Amniotic epithelial cell (primary cell): ENCODE measurements at regions not wholly inside any gene's neighbourhood (a gene's known extent, or its start where the extent isn't known, plus 50 kb on each side); places are given as distances from the start of the nearest gene placed in this dataset.
"Not testable (repeated sequence)": the region's sequence is repeated elsewhere in the genome, so short reads cannot be mapped to it uniquely, and the experiment has no call there.

Source experiments
- DNase-seq: peaks from one replicate; pipeline ENCODE4 v3.0.0-alpha.2; 2010; ENCODE audit warnings: low read depth

DNA sequence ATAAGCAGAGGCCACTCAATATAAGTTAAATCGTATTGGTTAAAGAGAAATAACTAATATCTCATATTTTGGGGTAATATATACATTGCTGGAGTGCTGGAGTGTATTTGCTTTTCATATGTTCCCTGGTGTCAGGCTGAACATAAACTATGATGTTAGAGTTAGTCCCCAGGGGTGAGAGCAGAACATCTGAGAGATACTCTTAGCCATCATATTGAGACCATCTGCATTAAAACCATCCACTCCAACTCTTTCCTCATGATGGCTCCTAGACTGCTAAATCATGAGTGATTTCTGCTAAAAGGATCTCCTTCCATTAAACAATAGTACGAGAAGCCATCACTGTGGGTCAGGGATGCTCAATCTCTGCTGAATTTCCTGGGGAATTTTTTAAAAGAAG is 436.2 kb downstream of the DTWD2 start:
- DNase-seq: no peak

DNA sequence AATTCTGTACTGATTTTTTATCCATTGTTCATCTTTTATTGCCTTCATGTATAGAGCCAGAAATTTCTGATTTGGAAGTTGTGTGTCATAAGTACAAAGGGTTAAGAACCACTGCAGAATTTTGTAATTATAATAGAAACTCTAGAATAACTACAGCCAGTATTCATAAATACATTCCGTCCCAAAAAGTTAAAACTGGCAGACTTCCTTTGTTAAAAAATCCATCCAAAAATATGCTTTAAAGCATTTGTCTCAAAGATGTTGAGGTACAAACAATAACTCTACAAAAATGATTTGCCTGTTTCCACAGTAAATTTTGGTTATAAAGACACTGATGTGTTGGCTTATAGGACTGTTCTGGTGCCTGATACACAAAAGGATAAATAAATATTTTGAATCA is 436.6 kb downstream of the DTWD2 start:
- no peak for DNase-seq

DNA sequence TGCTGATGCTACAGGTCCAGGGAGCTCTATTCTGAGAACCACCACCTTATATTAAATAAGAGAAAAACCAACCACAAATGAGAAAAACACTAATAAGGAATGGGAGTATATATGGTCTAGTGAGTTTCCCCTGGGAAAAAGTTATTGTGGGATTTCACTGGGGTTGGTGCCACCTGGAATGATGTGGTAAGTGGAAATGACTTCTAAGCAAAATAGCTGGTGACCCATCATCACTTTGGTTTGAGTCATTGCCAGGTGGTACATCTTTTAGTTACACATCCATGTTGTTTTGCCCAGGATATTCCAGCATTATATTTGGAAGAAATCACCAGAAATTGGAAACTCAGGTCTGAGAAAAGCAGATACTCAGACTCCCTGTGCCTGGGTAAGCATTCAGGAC is 437.3 kb downstream of the DTWD2 start:
- DNase-seq: no peak

DNA sequence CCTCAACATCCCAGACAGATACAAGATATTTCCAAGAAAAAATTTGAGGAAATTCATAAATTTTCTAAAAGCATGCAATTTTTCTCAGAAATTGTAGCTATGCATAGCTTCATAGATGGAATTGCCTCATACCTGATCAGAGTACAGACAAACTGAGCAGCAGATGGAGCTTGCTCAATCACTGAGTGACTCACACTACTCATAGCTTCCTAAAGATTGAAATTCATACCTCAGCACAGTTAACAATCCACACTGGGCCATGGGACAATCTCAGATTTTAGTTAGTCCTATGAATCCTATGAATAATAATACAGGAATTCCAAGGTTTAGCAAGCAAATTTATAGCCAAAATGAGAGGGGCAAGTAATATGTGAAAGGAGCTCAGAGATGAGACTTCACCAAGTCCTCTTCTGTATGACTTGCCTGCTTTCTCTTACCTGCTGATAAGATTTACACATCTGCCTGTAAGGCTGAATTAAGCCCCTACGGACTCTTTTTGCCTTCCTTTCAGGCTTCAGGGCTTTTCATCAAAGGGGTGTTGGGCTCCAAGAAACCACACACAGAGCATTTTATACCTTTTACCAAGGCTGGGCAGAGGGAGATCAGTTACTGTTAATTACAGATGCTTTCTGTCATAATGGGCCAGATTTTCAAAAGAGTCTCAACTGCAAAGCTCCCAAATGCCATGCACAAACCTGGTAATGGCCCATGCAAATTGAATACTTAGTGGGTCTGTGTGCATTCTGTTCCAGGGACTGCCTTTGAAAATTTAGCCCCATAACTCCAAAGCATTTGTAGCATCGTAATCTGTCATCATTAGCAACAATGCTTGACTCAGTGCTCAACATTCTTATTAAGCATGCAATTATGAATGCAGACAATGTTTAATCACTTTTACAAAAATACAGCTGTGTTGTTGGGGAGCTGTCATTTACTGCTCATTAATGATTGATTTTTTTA is 439.3 kb downstream of the DTWD2 start:
- peak; percentile 40 for DNase-seq

DNA sequence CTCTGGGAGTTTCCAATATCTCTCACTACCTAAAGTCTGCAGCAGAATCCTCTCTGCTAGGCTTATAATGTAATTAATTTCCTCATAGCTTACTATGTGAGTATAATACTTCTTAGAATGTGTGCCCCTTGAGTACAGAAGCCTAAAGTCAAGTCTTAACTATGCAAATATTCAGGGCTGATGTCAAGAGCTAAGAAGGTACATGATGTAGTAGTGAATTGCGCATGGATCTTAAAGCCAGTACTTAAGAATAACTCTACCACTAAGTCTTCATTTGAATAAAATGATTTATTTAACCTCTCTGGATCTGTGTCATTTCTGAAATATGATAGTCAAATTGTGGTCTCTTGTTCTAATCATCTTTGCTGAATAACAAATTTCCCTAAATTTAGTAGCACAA is 442.9 kb downstream of the DTWD2 start:
- DNase-seq: no peak

DNA sequence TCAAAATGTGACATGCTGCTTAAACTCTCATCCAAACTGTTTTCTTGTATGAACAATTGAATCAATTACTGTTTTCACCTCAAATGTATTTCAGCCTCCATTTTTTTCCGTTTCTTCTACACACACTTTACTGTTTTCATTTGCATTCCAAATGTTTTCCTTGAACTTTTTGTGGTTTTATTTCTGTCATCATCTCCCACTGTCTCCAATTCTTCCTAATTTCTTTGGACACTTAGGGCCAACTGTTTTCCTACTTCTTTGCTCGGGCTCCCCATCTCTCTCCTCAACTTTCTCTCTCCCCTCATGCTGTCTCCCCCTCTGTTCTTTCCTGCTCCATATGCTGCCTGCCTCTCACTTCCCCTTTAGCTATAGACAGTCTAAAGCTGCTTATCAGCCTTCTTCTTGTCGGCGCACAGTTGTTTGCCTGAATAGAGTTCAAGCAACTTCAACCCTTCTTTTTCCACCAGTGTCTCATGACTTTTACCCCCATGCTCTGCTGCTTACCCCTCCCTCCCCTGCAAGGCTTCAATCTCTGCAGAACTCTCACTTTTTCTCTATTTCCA is 443.4 kb downstream of the DTWD2 start:
- DNase-seq: no peak

DNA sequence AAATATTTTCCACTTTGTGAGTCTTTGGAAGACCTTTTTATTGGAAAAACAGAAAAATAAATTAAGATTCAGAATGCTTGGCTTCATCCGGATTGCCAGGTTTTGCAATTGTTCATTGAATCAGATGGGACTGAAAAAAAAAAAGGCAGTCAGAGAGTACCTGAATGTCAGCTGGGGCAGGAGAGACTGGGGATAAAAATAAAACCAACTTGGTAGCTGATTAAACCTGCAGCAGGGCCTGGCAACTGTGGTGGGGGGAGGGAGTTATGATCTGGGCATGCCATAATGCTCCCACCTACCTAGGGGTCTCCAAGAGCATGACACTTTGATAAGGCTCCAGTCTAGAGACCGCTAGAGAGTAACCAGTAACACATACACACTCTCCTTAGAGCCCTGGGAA is 454.4 kb downstream of the DTWD2 start:
- DNase-seq: no peak

DNA sequence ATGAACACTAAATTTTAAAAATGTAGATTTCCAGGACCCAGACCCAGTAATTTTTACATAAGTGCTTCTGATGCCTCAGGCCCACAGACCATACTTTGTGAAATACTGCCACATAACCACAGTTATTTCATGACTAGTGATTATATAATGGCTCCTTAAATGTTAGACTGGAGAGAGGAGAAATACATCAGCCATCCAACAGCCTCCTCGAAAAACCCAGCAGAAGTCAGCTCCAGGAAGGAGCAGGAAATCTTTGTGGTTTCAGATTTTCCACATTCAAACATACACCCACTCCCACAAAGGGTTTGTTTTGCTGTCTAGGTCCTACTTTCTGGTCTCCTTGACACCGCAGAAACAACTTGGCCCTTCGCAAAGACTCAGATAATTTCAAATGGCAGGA is 455.2 kb downstream of the DTWD2 start:
- no peak for DNase-seq

DNA sequence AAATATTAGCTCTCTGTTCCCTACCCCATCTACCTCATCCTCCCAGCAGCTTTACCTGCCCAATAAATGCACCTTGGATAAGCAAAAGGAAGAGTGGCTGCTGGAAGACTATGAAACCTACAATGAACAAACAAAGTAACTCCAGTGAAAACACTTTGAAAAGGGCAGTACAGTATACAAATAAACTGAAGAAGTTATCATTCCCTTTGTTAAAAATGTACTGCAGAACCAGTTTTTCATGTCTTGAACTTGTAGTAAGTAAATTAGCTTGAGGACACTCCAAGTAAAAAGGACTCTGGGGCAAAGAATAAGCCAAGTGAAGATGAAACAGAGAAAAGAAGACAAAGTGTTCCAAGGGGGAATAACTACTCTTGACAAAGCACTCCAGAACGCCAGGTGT is 457.1 kb downstream of the DTWD2 start:
- DNase-seq: no peak

DNA sequence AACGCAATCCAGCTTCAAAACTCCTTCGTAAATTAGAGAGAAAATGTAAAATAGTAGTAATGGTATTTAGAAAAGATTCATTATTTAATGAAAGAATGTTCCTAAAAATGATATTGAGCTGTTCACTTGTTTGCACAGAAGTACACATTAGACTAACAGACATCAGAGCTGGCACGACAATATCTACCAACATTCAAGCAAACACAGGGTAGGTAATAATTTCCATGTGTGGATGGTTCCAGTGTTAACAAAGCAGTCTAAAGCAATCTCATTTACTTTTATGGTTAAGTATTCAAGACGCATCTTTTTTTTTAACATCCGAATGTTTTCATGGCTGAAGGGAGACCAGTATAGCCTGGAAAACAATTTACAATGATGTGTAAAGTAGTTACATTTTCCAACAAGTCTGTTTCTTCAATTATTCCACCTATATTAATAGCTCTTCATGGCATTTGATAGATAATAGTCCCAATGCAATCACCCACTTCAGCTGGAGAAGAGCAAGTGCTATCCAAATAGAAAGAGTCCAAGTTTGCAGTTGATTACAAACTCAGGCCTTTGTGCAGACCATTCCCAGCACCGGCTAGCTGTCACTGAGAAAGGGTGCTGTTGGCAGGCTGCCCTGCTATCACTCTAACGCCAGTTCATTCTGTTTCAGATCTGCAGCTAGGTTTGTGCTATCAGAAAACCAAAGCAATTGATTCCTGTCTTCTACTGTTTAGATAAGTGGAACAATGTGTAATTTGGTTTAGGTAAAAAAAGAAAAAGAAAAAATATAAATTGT is 458.8 kb downstream of the DTWD2 start:
- no peak for DNase-seq

DNA sequence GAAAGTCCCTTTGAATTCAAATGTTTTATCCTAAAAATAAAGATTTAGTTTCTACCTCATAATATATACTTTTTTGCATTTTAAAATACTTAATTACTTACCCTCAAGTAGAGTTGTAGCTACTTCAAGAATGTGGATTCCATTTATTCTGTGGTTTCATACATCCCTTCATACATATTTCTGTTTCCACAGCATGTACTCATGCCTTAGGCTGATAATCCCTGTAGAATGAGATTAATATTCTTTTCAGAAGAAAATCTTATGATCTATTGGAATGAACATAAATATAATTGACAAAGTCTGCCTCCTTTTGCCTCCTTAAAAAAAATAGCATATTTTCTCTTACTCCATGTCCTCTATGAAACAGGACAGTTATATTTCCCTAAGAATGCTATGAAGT is 465.7 kb downstream of the DTWD2 start:
- no peak for DNase-seq

DNA sequence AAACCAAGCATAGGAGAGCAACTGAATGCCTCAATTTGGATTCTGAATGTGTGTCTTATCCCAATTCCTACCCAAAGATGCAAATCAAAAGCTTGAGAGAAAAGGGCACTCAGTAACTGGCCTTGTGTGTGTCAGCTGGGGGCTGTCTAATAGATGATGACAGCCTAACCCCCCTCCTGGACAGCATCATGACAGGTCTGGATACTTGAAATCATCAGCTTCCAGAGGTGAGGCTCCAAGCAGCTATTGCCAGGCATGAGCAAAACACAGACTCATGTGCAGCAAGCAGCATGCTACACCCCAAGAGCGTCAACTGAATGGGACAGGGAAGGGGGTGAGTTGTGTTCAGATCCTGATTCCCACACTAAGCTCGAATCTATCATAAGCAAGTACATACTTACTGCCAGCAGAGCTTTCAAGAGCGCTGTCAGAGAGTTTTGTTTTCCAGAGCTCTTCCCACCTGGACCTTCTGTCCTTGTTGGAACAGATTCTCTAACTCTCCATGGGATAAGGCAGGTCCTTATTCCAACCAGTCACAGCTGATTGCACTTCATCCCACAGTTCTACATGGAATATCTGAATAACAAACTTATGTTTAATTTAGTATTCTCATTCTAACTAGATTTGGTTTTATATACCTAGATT is 467.5 kb downstream of the DTWD2 start:
- no peak for DNase-seq

DNA sequence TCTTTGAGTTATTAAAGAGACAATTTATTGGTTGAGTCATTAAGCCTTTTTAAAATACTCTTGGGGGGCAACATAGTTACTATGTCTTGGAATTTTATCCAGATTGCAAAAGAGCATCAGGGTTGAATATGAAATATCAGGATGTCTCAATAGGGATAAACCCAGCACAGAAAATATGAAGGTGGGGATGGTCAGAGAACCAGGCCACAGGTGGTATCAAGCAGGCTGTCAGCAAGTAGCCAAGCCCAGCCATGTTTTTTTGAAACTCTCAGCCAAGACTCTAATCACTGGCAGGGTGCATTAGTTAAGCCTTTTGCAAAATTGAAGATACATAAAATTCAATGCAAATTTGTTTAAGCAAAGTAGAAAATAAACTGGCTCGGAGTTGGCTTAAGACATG is 468.9 kb downstream of the DTWD2 start:
- DNase-seq: no peak

DNA sequence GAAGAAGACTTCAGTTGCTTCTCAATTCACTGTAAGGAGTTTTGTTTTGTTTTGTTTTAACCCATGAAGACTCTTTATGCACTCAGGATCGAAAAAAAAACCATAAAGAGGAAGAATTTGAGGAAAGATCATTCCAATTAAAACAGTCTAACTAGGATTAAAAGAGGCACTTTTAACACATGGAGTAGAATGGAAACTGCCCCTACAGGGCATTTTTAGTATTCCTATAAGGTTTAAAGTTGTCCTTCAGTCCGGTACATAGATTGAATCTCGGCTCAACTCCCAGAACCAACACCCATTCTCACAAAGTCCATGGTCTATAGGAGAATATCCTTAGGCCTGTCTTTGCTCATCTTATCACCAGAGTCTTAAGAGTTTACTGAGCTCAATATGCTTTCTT is 469.6 kb downstream of the DTWD2 start:
- no peak for DNase-seq

DNA sequence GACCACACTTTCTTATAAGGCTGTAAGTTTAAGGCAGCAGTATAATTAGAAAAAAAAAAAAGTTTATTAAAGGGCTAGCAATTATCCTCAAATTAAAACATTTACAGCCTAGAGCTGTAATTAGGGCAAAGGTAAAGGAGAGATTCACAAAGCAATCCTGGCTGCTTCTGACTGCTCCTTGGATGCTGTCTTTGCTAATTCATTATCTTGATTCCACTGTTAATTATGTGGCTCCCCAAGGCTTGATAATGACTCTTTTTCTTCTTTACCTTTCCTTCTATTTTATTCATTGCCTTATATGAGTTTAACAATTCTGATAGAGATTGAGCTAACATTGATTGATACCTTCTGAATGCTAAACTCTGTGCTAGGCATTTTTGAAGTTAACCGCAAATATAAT is 476.5 kb downstream of the DTWD2 start:
- DNase-seq: no peak

DNA sequence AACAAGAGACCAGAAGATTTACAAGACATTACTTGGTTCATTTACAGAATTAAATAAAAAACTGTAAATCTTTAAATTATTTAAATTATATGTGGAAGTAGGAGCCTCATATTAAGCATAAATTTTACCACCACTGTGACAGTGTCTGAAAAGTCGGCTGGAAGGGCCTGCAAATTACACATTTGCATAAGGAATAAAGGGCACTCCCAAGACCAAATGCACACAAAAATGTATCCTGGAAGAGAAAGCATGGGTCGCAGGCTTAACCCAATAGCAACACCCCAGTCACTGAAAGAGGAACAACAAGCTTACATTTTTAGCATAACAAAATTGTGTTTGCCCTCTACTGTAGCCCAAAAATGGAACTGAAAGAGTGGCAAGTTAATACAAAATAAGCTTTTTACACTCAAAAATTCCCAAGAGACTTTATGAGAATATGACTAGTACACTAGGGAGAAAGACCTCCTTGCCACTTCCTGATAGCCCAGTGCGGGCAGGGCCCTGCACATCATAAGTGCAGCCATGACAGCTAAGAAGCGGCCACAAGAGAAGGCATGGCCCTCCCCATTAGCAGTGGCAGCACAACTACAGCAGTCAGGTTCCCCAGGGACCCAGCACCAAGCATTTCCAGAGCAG is 482.0 kb downstream of the DTWD2 start:
- DNase-seq: no peak

DNA sequence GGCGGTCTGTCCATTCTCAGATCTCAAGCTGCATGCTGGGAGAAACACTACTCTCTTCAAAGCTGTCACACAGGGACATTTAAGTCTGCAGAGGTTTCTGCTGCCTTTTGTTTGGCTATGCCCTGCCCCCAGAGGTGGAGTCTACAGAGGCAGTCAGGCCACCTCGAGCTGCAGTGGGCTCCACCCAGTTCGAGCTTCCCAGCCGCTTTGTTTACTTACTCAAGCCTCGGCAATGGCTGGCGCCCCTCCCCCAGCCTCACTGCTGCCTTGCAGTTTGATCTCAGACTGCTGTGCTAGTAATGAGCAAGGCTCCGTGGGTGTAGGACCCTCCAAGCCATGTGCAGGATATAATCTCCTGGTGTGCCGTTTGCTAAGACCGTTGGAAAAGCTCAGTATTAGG is 486.1 kb downstream of the DTWD2 start:
- DNase-seq: not testable (repeated sequence)

DNA sequence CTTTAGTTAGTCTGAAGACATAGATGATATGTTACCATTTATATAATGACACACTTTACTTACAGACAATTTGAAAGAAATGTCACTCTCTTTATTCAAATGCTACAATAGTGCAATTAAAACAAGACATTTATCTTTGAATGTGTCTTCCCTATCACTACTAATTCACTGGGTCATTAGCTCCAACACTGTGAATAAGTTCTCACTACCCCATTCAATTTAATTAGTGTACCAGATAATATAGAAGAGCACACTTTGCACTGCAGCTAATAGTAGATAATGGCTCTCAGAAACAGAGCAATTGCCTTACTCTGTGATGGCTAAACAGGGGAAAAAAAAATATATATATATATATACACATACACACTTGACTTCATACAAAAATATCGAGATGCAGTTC is 497.0 kb downstream of the DTWD2 start:
- DNase-seq: no peak

DNA sequence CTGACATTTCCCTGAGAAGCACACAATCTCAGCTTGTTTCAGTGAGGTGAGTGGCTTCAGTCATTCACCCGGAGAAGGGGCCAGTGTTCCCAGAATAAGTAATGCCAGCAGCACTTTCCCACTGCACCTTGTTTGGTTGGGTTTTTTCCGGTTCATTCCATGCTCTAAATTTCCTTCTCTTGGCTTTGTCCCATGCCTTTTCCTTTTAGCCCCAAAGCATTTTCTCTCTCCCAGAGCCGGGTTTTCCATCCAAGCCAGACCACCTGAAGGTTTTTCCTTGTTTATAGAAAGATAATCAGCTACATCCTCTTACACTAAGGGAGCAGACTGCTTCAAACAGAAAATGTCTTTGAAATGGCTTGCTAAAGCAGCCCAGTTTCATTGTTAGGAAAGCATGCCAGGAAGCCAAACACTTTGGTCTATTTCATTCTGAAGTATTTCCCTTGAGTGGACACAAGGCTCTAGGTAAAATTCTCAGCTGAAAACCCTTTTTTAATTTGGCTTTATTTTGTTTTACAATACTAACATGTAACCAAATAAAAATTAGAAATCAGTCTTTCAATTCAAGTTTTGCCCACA is 501.6 kb downstream of the DTWD2 start:
- DNase-seq: no peak

DNA sequence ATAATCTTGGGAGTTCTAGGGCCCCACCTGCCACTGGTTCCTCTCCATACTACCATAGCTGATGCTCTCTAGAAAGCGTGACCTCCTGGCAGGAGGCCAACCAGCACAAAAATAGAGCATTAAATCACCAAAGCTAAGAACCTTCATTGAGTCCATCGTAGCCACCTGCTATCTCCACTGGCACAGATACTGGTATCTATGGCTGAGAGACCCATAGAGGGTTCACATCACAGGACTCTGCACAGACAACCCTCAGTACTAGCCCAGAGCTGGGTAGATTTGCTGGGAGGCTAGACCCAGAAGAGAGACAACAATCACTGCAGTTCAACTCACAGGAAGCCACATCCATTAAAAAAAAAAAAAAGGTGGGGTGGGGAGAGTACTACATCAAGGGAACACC is 509.1 kb downstream of the DTWD2 start:
- no peak for DNase-seq

DNA sequence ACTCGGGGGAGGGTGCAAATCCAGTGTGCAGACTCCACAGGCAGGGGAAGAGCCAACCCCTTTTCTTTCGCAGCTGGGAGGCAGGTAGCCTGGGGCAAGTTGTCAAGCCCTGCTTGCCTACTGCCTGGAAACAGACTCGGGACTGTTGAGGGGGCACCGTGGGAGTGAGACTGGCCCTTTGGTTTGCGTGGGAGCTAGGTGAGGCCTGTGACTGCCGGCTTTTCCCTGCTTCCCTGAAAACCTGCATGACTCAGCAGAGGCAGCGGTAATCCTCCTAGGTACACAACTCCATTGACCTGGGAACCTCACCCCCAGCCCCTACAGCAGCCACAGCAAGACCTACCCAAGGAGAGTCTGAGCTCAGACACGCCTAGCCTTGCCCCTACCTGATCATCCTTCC is 509.5 kb downstream of the DTWD2 start:
- no peak for DNase-seq

DNA sequence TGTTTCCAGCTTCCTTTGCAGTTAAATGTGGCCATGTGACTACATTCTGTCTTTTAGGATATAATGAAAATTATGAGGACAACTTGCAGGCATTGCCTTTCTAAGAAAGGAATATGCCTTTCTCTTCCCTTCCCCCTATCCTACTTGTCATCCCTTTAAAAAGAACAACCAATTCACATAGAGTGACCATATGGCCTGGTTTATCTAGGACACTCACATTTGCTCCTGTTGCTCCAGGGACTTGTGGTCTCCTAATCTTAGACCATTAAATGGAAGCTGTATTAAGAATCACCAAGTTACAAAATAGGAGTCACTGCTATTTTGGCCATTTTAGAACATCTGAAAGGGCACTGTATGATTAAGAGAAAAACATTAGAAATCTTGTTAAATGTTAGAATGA is 520.3 kb downstream of the DTWD2 start:
- no peak for DNase-seq
